CD4-positive, alpha-beta T cell treated with Interleukin-6 at 100 ng/mL for 8 hours (primary cell): ENCODE measurements at regions not wholly inside any gene's neighbourhood (a gene's known extent, or its start where the extent isn't known, plus 50 kb on each side); places are given as distances from the start of the nearest gene placed in this dataset.

ENCODE experiments used
- DNase-seq: peaks from one replicate; pipeline ENCODE4 v3.0.0-alpha.2; 2020; ENCODE audit warnings: mixed read lengths, low spot score

DNA sequence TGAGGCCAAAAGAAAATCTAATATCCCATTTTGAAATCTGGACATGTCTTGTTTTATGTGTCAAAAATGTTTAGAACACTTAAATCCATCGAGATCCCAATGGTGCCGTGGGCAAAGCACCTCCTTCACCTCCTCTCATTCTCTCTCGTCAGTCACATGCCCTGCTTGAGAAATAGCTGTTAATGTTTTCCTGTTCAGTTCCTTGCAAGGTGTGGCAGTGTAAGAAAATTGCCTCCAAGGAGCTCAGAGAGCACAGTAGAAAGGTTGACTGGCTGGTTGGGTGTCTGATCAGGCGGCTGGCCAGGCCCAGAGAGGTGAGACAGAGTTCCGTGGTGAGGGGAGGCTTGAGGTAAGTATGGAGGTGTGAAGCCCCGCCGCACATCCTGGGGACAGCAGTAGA, 210.2 kb downstream of the TSN start:
- DNase-seq: no peak

DNA sequence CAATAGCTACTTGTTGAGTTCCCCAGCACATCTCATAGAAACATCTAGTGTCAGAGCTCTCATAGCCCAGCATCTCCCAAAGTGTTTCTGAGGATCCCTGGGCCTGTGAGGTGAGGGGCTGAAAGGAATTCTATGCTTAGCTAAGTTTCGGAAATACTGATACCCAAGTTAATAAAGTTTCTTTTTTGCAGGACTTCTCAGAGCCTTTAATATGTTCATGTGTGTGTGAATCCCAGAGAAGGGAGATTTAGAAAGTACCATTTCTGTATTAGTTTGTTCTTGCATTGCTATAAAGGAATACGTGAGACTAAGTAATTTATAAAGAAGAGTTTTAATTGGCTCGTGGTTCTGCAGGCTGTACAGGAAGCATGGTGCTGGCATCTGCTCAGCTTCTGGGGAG, 211.2 kb downstream of the TSN start:
- DNase-seq: no peak

DNA sequence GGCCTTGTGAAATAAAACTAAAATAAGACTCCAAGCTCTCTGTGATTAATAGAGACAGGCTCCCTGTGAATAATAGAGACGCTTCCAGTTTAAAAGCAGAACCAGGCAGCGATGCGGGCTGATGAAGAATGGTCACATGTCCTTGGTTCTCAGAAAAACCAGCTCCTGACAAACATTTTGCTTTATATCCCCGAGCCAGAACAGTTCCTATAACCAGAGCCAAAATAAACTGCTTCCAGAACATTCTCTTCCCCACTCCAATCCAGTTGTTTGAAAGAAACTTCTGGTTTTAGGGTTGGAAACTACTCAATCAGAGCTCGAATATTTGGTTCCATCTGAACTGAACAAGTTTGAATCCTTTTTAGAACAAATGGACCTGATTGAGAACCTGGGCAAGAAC, 213.7 kb downstream of the TSN start:
- DNase-seq: no peak

DNA sequence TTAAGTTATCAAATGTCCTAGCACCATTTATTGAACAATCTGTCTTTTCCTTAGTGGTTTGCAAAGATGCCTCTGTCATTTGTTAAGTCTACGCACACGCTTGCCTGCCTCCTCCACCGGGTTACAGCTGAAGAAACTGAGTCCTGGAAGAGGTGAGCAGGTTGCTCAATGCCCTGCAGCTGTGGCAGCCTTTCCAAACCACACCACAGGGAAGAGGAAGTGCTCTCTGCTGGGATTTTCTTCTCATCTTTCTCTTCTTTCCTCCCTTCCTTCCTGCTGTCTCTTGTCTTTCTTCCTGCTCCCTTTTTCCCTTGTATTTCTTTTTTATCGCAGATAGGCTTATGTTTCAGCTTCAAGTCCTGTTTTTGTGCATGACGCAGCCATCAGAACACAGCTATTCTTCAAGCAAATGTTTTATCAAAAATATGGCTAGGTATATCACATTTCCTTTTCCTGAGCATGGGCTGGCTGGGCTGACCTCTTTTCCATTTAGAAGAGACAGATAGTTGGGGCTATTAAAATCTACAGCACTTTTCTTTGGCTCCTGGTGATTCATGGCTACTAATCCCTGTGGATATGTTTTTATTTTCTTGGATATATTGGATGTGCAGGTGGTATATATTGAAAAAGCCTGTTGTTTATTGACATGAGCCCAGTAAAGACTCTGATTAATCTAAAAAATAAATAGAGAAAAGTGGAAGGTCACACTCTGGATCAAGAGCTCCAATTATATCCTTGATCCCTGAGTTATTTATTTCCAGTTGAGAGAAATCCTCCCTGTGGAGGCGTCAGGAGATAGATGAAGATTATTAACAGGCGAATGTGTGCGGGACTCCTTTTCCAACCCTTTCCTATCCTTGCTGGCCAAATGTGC, 214.6 kb downstream of the TSN start:
- DNase-seq: no peak

DNA sequence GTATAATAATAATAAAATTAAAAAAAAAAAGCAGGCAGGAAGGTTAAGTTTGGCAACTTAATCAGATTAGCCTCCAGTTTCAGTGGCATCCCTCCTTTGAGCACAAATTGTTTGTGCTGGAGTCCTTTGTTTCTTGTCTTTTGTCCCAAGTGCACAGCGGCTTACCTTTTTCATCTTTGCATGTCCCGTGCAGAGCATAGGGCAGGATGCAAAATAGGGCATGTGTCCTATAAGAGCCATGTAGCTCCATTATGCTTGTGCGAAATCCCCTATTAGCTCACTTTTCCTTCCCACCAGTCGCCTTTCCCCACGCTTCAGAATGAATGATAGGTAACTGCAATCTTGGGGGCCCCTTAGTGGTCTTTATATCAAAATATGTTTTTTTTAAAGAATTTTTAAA, 216.8 kb downstream of the TSN start:
- DNase-seq: no peak

DNA sequence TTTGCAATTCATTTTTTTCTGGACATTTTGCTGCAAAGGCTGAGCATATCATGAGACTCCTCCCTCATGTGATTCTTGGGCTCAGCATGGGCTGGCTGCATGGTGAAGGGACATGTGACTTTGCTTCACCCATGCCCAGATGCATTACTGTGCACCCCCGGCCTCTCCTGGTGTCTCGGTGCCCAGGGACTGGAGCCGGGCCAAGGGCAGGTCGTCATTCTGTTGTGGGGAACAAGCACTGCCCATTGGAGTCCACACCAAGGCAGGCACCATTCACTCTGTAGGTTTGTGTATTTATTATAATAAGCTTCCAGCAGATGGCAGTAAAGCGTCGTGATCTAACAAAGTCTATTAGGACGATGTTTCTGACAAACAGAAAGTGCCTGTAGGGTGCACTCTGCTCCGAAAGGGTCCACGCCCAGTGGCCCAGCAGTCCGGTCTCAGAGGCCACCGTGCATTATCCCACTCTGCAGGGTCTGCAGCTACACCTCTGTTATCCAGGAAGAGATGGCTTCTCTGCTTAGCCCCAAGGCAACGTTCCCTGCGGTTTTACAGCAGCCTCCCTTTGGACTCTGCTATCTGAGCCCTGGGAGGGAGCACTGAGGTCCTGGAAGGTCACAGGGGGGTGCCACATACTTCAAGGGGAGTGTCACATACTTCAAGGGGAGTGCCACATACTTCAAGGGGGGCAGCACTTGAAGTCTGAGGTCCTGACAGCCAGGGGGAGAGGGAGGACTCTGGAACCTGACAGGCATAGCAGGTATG, 219.6 kb downstream of the TSN start:
- DNase-seq: peak; percentile 45

DNA sequence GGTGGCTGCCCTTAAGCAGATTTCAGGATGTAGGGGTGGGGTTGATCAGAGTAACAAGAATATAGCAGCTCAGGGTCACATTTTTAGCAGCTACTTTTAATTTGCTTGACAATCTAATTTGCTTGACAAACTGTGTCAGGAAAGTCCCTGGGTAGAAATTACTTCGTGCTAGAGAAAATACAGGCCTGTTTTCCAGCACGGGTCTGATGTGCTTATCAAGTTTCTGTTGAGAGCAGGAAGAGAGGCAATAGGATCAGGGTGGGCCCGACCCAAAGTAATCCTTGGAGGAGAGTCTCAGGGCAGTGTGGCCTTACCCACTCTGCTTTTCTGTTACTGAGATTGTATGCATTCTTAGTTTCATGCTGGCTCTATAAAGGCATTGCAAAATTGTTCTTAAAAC, 221.5 kb downstream of the TSN start:
- DNase-seq: no peak

DNA sequence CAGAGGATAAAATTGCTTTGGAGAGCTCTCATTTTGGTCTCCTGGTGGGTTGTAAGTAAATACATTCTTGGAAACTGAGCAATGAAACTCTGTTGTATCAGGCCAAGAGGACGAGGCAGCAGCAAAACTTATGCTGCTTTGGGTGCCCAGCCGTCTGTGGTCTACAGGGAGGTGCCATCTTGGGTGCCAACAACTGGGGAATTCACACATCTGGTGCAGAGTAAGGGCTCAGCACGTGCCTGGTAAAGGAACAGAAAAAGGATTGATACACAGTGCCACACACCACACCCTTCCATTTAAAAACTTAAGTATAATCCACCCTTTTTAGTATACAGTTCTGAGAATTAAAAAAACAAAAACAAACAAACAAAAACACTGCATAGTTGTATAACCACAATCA, 221.9 kb downstream of the TSN start:
- DNase-seq: no peak

DNA sequence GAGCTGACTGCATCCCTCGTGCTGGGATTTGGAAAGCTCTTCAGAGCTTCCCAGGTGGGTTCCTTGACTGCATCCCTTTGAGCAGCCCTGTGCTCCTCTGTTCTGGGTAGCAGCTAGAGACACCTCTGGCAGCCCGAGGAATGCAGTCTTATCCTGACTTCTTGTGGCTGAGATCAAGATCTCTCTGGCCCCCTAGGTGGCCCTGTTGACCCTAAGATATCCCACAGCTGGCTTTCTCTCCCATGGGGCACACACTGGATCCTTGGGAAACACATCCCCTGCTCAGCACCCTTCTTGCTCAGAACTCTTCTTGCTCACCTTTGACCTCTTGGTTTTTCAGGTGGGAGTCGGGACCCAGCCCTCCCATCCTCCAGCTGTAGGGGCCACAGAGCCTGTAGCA, 237.2 kb downstream of the TSN start:
- DNase-seq: no peak

DNA sequence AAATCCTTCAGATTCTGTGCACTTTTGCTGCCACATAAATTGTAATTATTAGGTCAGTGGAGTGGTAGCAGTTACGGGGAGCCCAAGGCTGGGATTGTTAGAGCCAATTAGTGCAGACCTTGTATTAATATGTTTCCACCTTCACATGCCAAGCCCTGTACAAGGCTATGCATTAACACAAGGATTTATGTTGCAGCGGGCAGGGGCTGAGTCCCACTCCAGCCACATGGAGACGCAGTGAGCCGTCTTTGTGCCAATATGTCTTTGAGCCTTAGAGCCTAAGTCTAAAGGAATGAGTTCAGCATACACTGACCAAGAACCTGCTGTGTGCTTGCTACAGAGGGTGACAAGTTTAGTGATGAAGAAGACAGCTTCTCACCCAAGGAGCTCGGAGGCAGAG, 238.2 kb downstream of the TSN start:
- DNase-seq: no peak

DNA sequence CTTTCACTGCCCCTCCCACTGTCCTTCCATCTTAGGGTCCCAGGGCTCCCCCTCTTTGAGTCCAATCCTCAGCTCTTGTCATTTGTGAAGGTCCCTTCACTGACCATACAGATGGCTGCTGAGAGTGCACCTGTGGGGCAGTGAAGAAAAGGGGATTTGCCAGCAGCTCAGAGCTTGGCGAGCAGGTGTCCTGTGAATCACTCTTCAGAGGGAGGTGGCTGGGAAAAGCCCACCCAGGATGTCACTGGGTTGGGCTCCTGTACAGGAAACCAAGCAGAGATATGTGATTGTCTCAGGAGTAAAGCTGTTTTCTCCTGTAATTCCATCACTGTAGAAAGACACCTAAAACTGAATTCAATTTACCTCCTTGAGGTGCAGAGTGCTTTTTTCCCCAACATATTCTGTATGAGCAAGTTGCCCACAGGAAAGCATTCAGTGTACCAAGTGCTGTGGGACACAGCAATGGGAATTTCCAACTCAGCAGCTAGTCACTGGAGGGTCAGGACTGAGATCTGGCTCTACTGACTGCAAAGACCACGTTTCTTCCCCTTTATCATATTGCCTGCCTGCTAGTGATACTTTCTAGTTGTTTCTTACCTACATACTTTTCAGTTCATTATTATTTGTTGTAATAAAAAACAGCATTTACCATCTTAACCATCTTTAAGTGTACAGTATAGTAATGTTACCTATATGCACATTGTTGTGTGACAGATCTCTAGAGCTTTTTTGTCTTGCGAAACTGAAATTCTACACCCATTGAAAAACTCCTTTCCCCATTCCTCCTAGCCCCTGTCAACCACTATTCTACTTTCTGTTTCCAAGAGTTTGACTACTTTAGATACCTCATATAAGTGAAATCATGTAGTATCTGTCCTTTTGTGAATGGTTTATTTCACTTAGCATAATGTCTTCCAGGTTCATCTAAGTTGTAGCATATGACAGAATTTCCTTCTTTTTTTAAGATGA, 239.1 kb downstream of the TSN start:
- no peak for DNase-seq

DNA sequence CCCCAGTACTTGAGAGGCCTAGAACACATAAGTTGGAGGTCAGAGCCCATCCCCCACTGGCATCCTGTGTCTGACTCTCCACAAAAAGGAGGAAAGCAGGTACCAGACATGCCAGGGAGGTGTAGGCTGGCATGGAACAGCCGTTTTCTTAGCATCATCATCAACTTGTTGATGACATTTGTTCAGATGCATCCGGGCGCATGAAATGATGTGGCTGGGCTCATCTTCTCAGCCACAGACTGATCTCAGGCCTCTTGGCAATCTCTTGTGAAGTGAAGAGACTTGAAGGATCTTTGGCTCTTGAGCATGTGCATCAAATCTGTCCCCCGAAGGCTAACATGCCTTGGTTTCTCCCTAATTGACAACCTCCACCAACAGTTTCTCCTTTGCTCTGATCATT, 243.3 kb downstream of the TSN start:
- DNase-seq: no peak

DNA sequence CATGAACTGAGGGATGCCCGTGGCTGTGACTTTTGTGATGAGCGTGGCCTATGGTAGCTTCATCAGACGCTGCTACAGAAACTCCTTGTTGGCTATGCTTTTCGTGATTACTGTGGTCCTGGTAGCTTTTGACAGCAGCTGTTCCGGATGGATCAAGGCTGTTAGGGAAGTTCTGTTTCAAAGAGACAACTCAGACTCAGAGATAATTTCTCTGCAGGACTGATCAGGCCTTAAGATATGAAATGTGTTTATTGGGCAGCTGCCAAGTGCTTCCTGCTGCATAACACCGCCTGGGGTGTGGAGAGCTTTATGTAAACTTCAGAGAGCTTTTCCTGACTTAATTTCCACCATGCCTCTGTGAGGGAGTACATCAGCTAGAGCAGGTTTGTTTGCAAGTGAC, 243.8 kb downstream of the TSN start:
- DNase-seq: no peak

DNA sequence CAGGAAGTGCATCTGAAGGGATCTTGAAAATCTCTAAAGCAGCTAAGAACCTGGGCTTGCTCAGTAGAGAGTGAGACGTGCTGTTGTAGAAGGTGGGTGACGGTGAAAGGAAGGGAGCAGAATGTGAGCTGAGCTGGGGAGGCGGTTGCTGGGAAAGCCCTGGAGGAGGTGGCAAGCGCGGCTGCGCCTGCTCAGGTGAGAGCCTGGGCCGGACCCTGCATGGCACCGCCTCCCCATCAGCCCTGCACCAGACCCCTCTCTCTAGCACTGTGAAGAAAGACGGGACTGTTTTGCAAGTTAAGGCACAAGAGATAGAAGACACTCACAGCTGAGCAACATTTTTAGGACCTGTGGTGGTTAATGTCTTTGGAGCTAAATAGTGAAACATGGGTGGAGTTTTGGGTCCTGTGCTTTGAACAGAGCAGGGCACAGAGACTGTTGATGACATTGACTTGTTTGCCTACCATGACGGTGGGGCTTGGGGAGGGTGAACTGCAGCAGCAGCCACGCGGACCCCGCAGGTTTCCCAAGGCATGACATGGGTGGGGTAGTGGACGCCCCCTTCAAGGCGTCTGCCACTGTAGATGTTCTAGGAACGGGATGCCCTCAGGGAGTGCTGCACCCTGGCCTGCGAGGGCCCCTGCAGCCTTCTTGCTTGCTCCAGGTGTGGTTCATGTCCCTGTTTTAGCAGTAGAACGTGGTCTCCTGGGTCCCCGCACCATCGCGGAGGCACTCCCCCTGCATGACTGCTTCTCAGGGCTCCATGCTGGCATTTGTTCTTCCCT, 245.3 kb downstream of the TSN start:
- DNase-seq: no peak

DNA sequence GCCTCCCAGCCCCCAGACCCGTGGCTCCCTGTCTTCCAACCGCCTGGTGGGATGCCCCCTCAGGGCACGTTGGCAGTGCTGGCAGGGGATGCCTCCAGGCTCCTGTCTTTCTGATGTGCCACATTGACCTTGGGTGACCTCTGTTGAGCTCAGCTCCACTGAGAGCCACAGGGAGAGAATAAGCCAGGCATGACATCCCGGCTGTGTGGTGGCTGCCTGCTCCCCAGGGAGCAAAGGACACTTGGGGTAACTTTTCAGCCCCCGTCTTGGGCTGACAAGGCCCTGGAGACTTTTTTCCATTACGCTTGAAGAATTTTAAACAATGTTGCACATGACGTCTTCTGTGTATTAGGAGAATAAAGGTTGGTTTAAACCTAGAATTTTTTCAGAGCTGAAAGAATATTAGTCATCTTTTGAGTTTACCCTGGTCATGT, 246.0 kb downstream of the TSN start:
- DNase-seq: no peak

DNA sequence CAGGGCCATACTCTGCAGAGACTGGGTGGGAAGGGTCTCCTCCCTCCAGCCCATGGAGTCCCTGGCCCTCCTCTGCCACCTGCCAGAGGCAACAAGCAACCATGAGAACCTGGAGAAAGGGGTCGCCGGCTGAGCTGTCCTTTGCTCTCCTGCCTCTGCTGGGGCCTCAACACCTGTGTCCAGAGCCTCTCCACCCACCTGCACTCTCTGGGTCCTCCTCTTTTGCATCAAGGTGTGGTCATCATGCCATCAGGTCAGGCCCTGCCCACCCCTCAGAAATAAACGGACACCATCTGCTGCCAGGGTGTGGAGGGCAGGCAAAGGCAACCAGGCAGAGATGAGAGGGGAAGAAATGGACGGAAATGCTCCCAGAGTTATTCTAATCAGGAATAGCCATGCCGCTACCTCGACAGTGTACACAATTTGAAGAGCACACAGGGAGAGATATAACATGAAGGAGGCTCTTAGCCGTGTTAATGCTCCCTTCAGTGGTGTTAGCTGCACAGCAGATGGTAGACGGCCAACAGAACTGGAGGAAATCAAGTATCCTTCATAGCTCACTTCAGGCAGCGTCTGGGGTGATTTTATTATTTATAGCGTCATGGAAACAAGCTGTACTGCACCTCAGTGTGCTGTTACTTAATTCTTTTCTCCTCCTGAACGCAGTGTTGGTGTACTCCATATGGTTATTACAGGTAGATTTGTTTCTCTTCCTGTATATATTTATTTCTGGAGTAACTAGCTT, 247.9 kb downstream of the TSN start:
- no peak for DNase-seq

DNA sequence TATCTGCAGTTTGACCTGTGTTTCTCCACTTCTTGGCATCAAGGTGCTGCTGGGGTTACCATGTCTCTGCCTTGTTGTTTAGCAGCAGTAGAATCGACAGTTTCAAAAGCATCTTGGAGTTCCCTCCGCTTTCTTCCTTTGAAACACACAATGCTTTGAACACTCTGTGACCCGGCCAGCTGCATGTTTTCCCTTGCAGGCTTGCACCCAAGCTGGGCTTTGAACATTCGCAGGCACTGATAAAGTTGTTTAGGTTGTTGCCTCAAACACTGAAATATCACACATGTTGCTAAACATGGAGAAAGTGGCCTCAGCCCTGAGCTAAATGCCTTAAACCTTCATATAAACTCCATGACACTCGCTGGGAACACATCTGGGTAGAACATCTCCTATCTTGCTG, 251.7 kb downstream of the TSN start:
- DNase-seq: no peak

DNA sequence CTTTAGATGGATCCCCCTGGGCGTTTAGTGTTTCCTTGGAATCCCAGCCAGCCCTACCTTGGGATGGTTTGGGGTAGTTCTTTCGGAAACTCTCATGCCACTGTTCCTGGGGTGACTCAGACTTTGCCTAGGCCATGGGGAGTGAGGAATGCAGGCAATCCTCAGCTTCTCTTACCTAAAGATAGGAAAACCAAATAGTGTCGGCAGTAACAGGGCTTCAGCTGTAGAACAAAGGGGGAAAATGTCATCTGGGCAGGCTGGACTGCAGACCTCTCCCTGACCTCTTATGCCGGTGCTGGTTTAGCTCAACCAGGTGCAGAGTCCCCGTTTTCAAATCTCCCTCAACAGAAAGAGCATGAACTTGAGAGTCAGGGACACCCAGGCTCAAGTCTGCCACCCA, 252.1 kb downstream of the TSN start:
- no peak for DNase-seq

DNA sequence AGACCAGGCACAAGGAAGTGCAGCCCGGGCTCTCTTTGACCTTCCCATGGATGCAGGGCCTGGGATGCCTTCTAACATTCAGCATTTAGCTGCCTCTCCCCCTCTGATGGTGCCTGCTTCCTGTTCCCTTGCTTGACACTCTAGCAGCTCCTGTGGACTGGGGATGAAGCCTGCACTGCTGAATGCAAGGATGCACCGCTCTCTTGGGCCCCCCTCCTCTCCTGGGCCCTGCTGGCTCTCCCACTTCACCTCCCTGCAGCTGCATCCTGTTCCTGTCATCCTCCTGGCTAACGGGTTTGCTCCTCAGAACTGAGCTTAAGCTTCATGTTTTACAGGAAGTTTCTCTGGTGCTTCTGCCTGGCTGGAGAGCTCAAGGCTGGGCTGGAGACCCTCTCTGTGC, 254.1 kb downstream of the TSN start:
- no peak for DNase-seq

DNA sequence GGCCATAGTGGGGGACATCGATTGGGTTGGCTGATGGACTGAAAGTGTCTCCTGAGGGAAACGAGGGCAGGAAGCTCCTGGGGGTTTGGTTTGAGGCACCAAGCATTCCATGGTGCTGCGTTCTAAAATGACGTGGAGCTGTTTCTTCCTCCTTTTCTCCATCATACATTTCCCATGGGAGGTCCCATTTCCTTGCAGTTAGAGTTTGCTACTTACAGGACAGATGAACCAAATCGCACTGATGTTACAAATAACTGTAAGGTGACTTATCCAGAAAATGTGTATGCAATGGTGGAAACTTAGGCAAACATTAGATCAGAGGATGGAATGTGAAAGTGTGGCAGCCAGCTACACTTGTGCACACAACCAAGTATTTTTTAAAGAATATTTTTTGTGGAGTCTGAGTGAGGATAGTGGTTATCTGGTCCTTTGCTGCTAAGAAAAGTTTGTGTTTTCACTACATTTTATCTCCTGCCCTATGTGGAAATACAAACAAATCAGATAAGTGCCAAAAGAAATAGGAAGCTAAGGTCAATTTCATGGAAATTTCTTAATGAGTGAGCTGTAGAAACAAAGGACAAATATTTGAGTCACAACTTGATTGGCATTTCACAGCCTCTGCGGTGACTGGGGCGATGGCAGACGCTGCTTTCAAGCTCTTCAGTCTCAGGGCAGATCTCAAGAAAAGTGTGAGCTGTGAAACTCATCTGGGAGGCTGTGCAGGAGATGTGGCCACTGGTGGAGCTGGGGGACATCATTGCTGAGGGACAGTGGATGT, 256.2 kb downstream of the TSN start:
- no peak for DNase-seq
